HG02798 (cell line): ENCODE measurements at regions not wholly inside any gene's neighbourhood (a gene's known extent, or its start where the extent isn't known, plus 50 kb on each side); places are given as distances from the start of the nearest gene placed in this dataset.

Source experiments
- ATAC-seq: cut with Tn5 transposase; IDR thresholded peaks from one replicate; pipeline ENCODE4 v1.9.1; 2021; ENCODE audit warnings: mild to moderate bottlenecking; ENCODE audit not compliant: unreplicated experiment, poor library complexity

DNA sequence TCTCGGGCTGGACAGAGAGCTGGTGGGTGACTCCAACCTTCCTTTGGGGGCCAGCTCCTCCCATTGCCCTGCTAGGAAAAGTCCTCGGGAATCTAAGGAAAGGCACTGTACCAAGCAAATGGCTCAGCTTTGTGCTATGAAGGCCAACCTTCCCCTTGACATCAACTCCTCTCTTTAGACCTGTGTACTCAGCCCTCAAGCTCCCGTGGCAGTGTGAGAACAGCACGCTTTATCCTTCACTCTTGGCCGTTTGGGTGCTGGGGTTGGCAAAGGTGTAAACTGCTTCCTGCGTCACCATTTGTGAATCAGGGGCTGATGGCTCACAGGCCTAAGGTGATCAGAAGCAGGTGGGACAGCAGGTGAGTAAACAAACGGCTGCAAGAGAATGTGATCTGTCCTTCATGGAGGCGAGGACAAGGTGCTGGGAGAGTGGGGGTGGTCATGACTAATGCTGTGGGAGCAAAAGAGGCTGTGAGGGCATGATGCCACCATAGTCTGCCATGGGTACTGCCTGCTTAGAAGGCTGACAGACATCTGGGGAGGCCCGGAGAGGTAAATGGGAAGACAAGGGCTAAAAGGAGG is 165.2 kb upstream of the TPM1 start:
- no peak for ATAC-seq

DNA sequence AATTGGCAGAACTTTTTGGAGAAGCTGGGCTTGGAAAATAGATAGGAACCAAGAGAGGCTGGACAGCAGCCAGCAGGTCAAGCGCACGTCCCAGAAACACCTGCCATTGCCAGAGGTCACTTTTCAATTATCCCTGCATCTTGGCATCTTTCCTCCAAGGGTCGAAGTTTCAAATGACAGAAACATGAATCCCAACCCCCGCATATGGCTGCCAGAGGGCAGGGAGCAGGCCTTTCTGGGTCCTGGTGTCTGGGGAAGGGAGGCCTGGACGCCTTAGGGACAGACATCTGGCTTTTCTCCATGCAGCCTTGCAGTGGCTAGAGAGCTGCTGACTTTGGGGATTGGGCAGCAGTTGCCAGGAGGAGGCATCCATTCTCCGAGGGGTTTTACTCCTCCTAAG is 164.5 kb upstream of the TPM1 start:
- no peak for ATAC-seq

DNA sequence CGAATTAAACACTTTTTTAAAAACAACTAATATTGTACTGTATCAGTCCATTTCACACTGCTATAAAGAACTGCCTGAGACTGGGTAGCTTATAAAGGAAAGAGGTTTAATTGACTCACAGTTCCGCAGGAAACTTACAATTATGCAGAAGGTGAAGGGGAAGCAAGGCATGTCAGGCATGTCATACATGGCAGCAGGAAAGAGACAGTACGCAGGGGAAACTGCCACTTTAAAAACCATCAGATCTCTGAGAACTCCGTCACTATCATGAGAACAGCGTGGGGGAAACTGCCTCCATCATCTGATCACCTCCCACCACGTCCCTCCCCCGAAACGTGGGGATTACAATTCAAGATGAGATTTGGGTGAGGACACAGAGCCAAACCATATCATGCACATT is 162.8 kb upstream of the TPM1 start:
- ATAC-seq: no peak

DNA sequence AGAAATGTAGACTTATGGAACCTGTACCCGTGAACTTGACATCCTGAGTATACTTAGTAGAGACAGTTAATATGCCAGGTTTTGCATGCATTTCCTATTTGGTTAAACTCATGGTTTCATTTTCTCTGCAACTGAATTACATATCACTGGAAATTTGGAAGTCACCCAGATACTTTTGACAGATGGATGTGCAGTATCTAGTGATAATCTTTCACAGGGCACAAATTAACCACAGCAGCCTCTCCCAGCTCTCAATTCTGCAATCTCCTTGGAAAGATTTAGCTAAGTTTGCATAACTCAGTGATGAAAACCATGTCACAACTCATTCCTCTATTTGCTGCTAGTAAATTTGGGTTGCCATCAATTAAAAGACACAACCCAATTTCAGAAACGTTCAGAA is 162.3 kb upstream of the TPM1 start:
- ATAC-seq: no peak

DNA sequence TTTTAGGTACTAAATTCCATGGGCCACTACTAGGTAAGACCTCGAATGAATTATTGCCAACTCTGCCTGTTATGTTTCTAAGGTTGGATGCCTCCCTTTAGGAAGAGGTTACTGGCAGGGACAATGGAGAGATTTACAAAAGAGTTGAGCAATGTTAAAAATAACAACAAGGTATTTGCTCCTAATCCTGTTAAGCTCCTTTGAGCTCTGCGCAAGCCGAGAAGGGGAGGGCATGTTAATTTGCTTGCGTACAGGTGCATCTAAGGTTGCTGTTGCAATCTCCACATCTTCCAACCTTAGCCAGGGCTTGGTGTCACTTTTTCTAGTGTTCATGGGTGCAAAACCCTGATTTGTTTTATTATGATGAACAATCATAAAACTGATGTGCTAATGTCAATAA is 161.5 kb upstream of the TPM1 start:
- ATAC-seq: no peak

DNA sequence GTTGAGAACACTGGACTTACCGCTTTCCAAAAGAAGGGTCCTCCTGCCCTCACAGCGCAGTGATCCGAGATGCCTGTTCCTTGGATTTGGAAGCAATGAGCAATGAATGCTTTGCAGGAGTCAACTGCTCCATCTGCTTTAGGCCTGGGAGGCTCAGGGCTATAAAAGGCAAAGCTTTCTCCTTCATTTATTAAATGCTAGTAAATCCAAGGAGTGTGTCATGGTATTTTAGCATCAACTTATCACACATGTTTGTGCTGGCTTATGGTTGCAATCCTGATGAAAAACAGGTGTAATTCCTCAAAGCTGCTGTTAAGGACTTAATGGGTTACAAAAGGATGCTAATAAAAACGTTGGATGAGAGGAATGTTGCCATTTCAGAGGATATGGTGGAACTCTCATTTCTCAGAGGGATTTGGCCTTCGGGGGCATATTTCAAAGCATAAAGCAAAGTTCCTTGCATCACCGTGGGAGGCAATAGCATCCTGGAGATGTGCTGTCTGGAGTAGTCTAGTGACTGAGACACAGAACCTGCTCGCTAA is 158.5 kb upstream of the TPM1 start:
- no peak for ATAC-seq

DNA sequence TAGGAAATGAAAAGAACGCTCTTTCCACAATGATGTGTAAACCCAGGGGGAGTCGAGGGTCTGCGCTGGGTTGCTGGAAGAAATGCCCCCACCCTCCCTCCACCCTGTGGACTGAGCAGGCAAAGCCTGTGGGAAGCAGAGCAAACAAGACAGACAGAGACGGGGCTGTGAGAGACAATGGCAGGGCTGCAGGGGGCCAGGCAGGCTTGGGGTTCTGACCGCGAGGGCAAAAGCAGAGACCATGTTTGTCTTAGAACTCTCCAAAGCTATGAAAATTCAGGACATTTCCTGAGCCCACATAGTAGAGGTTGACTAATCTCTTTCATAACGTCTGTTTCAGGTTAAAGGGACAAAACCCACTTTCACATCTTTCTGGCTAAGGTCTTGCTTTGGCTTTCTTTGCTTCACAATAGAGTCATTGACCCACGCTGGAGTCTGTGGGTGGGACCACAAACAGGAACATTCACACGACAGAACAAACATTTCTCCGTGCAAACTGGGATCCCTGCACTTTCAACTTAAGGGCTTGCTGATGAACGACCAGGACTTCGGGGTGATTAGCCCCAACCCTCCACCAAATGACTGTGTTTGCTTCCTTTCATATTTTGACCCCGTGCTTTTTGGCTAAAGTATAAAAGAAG is 156.0 kb upstream of the TPM1 start:
- ATAC-seq: no peak

DNA sequence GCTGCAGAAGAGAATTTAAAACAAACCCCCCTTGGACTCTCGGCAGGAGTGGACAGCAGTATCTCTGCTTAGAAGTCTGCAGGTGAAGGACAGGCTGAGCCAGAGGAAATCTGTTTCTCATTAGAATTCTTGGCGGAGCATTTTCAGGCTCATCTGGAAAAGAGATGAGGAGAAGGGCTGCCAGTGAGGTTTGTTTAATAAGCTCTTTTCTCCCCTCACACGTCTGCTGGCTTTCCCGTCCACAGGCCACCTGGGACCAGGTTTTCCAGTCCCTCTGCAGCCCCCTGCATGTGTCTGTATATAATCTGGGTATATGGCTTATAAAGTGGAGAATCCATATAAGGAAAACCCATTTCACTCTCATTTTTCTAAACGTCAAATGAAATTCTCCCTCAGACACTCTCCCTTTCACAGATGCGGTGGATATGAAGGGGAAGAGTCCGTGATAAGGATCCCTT is 155.4 kb upstream of the TPM1 start:
- ATAC-seq: no peak

DNA sequence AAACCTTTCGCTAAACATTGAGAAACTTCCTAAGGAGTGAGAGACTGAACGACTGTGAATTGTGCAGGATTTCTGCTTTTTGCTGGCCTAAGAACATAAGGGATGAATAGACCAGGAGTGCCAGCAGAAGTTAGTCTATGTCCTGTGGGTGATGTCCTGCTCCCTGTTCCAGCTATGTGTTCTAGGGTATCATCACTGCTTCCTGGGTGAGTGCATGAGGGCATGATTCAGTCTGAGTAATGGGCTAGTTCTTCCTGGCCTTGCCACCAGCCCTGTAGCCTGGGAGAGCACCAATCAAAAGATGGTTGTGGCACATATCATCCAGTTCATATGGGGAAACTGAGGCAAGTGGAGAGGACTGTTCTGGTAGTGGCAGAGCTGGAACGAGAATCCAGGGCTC is 153.9 kb upstream of the TPM1 start:
- ATAC-seq: no peak

DNA sequence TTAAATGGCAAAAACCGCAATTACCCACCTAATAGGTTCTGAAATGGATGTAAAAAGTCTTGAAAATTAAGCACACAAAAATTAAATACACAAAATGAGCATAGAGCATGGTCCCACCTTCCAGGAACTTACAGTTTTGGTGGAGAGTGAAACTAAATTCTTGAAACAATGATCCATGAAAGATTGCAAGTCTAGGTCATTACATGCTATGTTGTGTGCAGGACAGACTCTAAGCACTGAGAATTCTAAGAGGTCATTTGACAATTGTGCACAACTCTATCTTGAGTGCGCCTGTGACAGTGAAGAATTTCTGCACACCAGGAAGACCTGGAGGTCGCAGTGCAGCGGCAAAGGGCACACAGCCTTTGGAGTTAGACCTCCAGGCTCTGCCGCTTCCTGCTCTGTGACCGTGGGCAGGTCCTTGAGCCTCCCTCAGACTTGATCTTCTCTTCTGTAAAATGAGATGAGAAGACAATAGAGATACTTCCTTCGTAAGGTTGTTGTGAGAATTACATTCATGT is 153.3 kb upstream of the TPM1 start:
- no peak for ATAC-seq

DNA sequence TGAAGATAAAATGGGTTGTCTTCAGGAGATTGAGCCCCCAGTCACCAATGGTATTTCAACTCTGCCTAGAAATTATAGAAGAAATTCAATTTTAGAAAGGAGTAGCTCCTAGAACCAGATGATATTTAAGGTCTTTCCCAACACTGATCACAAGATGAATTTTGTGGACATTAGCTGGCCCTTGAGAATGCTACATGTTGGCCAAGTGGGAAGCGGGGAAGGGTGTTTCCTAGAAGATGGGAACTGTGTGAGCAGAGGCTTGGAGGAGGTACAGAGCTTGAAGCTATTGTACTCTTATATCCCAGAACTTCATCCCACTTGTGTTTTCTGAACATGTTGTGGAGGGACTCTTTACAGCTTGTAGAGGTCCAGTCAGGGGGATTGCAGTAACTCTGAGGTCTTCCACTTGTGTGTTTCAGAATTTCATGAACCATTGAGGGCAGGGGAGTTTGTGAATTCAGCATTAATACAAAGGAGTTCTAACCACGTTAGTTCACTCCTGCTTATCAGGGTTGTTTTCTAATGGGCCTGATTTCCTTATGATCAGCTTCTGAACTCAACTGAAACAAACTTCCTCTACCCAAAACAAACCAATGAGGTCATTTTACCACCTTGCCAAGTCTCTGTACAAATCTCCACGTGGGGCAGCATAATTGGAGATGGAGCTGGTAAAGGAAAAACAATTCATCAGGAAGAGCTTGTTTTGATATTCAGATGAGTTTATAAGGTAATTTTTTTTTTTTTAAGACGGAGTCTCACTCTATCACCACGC is 152.6 kb upstream of the TPM1 start:
- ATAC-seq: no peak

DNA sequence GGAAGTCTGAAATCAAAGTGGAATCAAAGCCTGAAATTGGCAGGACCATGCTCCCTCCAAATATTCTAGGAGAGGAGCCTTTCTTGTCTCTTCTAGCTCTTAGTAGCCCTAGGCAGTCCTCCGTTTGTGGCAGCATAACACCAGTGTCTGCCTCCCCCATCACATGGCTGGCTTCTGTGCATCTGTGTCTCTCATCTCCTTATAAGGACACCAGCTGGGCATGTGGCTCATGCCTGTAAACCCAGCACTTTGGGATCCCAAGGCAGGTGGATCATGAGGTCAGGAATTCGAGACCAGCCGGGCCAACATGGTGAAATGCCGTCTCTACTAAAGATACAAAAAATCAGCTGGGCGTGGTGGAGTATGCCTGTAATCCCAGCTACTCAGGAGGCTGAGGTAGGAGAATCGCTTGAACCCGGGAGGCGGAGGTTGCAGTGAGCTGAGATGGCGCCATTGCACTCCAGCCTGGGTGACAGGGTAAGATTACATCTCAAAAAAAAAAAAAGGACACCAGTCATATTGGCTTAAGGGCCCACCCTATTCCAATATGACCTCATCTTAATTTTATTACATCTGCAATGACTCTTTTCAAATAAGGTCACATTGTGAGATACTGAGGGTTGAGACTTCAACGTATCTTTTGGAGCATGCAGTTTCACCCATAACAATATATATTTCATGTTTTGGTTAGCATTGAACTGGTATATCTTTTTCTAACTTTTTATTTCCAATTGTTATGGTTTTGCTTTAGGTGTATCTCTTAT is 148.0 kb upstream of the TPM1 start:
- no peak for ATAC-seq

DNA sequence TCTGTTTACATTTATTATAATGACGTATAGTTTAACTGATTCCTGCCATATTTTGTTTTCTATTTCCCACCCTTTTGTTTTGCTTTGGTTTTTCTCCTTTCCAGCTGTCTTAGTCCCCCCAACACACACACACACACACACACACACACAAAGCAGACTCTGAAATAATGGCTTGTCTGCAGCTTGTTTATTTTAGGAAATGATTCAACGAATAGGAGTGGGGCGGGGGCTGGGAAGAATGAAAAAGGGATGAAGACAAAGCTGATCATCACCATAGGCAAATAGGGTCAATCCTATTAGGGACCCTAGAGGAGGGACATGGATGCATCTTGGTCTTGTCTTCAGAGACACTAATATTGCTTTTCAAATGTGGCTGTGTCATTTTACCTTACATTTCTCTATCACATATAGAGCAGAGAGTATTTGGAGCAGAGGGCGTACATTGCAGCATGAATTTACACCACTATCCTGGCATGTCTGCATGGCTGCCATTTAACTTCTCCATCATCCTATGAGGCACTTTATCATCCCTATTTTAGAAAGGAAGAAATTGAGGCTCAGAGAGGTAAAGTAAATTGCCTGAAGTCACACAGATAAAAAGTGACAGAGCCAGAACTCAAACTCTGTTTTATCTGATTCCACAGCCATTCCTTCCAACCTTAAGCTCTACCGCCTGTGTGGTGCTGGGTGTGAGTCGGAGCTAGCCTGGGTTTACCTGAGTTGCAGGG is 147.2 kb upstream of the TPM1 start:
- no peak for ATAC-seq

DNA sequence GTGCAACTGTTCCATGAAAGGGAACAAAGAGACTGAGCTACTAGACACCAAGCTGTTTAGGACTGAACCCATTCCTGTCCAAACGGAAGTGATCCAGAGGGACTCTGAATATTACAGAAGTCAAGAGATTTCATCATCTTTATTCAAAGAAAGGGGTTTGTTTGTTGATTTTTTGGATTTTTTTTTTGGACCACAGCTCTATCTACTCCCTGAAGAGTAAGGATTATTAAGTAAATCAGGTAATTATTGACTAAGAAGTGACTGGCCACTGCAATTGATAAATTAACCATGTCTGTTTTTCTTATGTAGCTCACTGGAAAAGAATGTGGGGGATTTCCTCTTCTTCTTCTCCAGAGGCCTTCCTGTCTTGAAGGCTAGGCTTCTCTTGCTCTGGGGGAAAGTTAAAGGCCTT is 146.6 kb upstream of the TPM1 start:
- ATAC-seq: no peak

DNA sequence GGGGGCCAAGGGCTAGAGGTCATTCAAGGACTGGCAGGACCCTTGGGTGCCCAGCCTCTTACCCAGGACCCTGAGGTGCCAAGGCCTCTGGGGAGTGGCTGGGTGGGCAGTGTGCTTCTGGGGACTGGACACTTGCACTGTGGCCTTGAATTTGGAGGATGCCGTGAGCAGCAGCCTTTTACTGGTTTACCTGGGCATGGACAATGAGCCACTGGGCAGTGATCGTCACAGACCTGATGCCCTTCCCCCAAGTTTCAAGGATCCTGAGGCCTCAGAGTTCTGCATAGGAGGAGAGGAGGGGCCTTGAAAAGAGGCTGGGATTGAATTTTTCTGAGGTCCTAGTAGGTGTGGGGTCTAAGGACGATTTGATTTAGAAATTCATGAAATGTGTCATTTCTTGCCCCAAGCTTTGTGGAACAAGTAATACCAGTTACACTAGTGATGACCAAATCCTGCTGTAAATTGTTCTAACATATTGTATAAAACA is 146.1 kb upstream of the TPM1 start:
- ATAC-seq: no peak

DNA sequence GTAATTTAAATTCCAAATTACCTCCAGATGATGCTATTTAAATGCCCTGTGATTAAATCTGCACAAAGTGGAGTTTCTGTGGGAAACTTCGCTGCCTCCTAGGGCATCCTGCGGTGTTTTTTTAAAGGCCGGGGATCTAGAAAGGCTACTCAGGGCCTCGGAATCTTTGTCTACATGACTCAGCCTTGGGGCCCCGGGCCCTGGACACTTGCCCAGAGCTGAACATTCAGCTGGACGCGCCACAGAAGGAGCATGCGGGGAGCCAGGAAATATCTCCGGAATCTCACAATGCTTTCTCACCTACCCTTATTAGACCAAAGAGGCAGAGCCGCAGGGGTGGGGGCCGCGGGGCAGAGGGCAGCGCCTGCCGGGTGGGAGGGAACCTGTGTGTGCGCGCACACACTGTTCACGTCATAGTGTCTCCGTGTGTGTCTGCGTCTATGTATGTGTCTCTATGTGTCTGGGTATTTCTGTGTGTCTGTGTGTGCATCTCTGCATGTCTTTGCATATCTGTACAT is 145.5 kb upstream of the TPM1 start:
- no peak for ATAC-seq

DNA sequence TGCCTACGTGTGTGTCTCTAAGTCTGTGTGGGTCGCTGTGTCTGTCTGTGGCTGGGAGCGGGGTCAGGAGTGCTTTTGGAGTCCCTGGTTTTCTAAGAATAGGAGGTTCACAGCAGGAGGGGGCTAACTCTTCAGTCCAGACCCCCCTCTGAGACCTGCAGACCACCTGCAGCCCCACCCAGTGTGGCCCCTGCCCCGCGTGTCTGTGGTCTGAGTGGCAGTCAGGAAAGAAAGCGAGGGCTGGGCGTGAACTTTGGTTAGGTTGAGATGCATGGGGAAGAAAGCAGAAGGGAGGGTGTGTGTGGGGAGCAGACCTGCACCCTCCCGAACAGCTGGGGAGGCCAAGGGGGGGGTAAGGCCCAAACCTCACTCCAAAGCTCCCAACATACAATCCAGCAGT is 144.9 kb upstream of the TPM1 start:
- ATAC-seq: no peak

DNA sequence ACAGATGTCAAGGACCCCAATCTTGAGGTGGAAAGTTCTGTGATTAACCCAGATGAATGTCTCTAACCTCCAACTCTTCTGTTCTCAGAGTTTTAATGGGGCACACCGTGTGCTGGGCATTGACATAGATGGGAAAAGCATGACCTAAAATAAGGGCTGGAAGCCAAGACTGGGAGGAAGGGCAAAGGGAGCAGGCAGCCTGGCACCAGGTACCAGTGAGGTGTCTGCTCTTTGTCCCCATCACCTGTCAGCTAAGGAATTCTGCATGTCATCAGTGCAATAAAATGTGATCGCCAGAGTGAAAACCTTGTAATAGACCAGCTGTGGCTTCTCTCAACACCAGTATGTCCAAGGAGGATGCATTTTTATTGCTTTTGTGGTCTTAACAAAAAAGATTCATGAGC is 143.5 kb upstream of the TPM1 start:
- no peak for ATAC-seq

DNA sequence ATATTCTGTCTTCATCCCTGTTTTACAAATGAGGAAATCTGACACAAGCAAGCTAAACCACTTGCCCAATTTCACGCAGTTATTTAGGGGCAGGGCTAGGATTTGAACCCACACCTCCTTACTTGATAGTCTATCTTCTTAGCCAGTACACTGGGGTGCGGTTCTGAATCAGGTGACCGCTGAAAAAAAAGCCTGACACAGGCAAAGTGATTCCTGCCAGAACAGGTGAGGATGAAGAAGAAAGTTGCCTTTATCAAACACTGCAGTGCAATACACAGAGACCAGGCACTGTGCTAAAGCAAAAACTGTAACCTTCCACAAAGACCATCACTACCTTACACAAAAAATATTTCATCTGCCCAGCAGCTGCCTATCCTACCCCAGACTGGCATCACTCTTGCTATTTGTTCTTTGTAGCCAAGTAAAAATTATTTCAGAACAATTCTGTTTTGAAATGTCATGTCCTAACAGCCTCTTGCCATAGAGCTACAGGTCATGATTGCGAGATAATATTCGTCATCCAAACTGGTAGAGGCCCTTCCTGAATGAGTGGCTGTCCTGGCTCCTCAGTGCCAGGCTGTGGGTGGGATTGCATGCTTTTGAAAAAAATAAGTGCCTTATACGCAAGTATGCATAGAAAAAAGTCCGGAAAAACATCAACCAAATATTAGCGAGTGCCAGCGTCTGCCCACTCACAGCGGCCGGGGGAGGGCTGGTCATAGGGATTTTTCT is 142.3 kb upstream of the TPM1 start:
- no peak for ATAC-seq
